GM12878 (cell line): ENCODE measurements at regions not wholly inside any gene's neighbourhood (a gene's known extent, or its start where the extent isn't known, plus 50 kb on each side); places are given as distances from the start of the nearest gene placed in this dataset.

Experiments
- ATAC-seq: fragments of 200-7000 bp; cut with Tn5 transposase; 3 replicates; pipeline ENCODE4 v1.9.1; 2020; ENCODE audit warnings: mild to moderate bottlenecking, moderate library complexity
- BruUV-seq: library from RNA; stranded (reverse); fragments of 400-500 nt; replicated peaks from 2 replicates; lab custom pipeline; 2021; lab: Mats Ljungman, UMichigan
- CTCF ChIA-PET: fragments of 300-600 bp; sonication (Branson Sonifier 250); formaldehyde crosslinking; extraction: SDS; loops from one replicate; lab custom pipeline; 2021; ENCODE audit warnings: inconsistent platforms; lab: Yijun Ruan, JAX
- POLR2A ChIA-PET: fragments of 350-600 bp; formaldehyde crosslinking; extraction: SDS; loops from one replicate; lab custom pipeline; 2021; ENCODE audit warnings: inconsistent platforms; lab: Charles Lee
- RAD21 ChIA-PET: fragments of 300-600 bp; sonication (Branson Sonifier 250); formaldehyde crosslinking; loops from one replicate; lab custom pipeline; 2023; ENCODE audit warnings: antibody characterized with exemption; ENCODE audit not compliant: unreplicated experiment; lab: Charles Lee
- SMC1A ChIA-PET: fragments of 300-600 bp; sonication (Branson Sonifier 250); formaldehyde crosslinking; loops from one replicate; lab custom pipeline; 2023; ENCODE audit not compliant: unreplicated experiment, uncharacterized antibody; lab: Charles Lee
- DNase-seq: peaks from one replicate; pipeline ENCODE4 v3.0.0-alpha.2; 2011; ENCODE audit warnings: low read depth, low spot score
- FAIRE-seq: peaks from 3 replicates; lab custom pipeline; 2011; peaks lifted over from hg19 to GRCh38; lab: Jason Lieb, UNC
- H2AFZ ChIP-seq: 2 replicates; pipeline ENCODE4 v1.6.0; 2011; ENCODE audit warnings: low read depth, low read length, control low read depth; ENCODE audit not compliant: control insufficient read depth
- H3K27ac ChIP-seq: 2 replicates; pipeline ENCODE4 v1.5.1; 2011; ENCODE audit warnings: control low read depth; ENCODE audit not compliant: control insufficient read depth, insufficient read depth
- H3K27me3 ChIP-seq, 2 experiments: replicated peaks in 1 of 2; 2 replicates each; pipeline versions ENCODE4 v1.6.0 to v1.6.1; 2011; ENCODE audit warnings: low read length in 1 of 2; ENCODE audit not compliant: control insufficient read depth in 2 of 2, insufficient read depth in 2 of 2
- H3K36me3 ChIP-seq, 2 experiments: 2 replicates each; pipeline ENCODE4 v1.5.1; 2011; ENCODE audit warnings: low read length in 1 of 2; ENCODE audit not compliant: control insufficient read depth in 2 of 2, insufficient read depth in 2 of 2
- H3K4me1 ChIP-seq: 2 replicates; pipeline ENCODE4 v1.6.1; 2011; ENCODE audit warnings: mild to moderate bottlenecking, low read length, moderate library complexity, mixed read lengths; ENCODE audit not compliant: control insufficient read depth, insufficient read depth
- H3K4me2 ChIP-seq: 2 replicates; pipeline ENCODE4 v1.6.0; 2011; ENCODE audit warnings: control low read depth; ENCODE audit not compliant: control insufficient read depth, insufficient read depth
- H3K4me3 ChIP-seq: fragments of 200-600 bp; sonication (generic); 2 replicates; pipeline ENCODE4 v1.5.1; 2016
- H3K79me2 ChIP-seq: 2 replicates; pipeline ENCODE4 v1.6.0; 2011; ENCODE audit warnings: low read length; ENCODE audit not compliant: control insufficient read depth, insufficient read depth
- H3K9ac ChIP-seq: 2 replicates; pipeline ENCODE4 v1.8.0; 2011; ENCODE audit warnings: low read length, control low read depth, mixed read lengths; ENCODE audit not compliant: control insufficient read depth, insufficient read depth
- H3K9me3 ChIP-seq: replicated peaks from 3 replicates; pipeline ENCODE4 v1.5.1; 2011; ENCODE audit warnings: mild to moderate bottlenecking, low read length; ENCODE audit not compliant: control insufficient read depth, insufficient read depth
- H4K20me1 ChIP-seq: 2 replicates; pipeline ENCODE4 v1.6.0; 2011; ENCODE audit not compliant: control insufficient read depth, insufficient read depth
- ASH2L ChIP-seq: fragments of 300-600, 200-600 bp; sonication (generic); IDR thresholded peaks from 2 replicates; pipeline ENCODE4 v1.6.1; 2017; ENCODE audit warnings: low read depth, mild to moderate bottlenecking, borderline replicate concordance
- ELK1 ChIP-seq: IDR thresholded peaks from 2 replicates; pipeline ENCODE4 v1.6.1; 2012; ENCODE audit warnings: low read depth, low read length, improper control_type of control experiment
- HDAC6 ChIP-seq: fragments of 200-600 bp; sonication (generic); IDR thresholded peaks from one replicate; pipeline ENCODE4 v1.8.0; 2017; ENCODE audit warnings: antibody characterized with exemption; ENCODE audit not compliant: unreplicated experiment
- HSF1 ChIP-seq: fragments of 150-350 bp; IDR thresholded peaks from 2 replicates; pipeline ENCODE4 v1.6.1; 2014; ENCODE audit warnings: mild to moderate bottlenecking, low read depth, low read length
- IKZF1 ChIP-seq: fragments of 450-650 bp; conservative IDR thresholded peaks from 2 replicates; pipeline ENCODE4 v1.6.1; 2017; ENCODE audit warnings: antibody characterized with exemption, mild to moderate bottlenecking
- IRF4 ChIP-seq: IDR thresholded peaks from 2 replicates; pipeline ENCODE4 v1.6.1; 2011; ENCODE audit warnings: low read depth, low read length
- KAT2A ChIP-seq: conservative IDR thresholded peaks from 2 replicates; pipeline ENCODE4 v1.6.1; 2011; ENCODE audit warnings: low read depth, low read length; ENCODE audit not compliant: control insufficient read depth
- KDM1A ChIP-seq: fragments of 200-600 bp; sonication (generic); IDR thresholded peaks from 2 replicates; pipeline ENCODE4 v1.6.1; 2016; ENCODE audit warnings: borderline replicate concordance
- NFIC ChIP-seq: IDR thresholded peaks from 2 replicates; pipeline ENCODE4 v1.6.1; 2012; ENCODE audit warnings: low read depth, mild to moderate bottlenecking, inconsistent platforms, low read length, moderate library complexity
- RAD51 ChIP-seq: fragments of 450-650 bp; IDR thresholded peaks from 2 replicates; pipeline ENCODE4 v1.6.1; 2016; ENCODE audit warnings: moderate library complexity, mild to moderate bottlenecking, inconsistent platforms
- RCOR1 ChIP-seq: conservative IDR thresholded peaks from 2 replicates; pipeline ENCODE4 v1.6.1; 2012; ENCODE audit warnings: low read depth, low read length, improper control_type of control experiment
- RELA ChIP-seq: fragments of 450-650 bp; IDR thresholded peaks from 2 replicates; pipeline ENCODE4 v1.8.0; 2014; ENCODE audit warnings: borderline replicate concordance; ENCODE audit not compliant: partially characterized antibody
- TAF1 ChIP-seq: IDR thresholded peaks from 2 replicates; pipeline ENCODE4 v1.6.1; 2011; ENCODE audit warnings: mild to moderate bottlenecking, low read depth, low read length, borderline replicate concordance
- YY1 ChIP-seq: IDR thresholded peaks from 2 replicates; pipeline ENCODE4 v1.6.1; 2011; ENCODE audit warnings: low read depth, mild to moderate bottlenecking, low read length
- ZBTB33 ChIP-seq: fragments of 450-650 bp; IDR thresholded peaks from 2 replicates; pipeline ENCODE4 v1.6.1; 2017; ENCODE audit warnings: mild to moderate bottlenecking
- ZNF24 ChIP-seq: fragments of 450-650 bp; IDR thresholded peaks from 2 replicates; pipeline ENCODE4 v1.6.1; 2017; ENCODE audit warnings: antibody characterized with exemption, mild to moderate bottlenecking
- WGBS: methylation state at CpG from one replicate; pipeline ENCODE4 v1.1.6; 2016; ENCODE audit warnings: low lambda C conversion rate; ENCODE audit not compliant: insufficient replicate concordance, insufficient coverage; ENCODE audit errors: missing lambda C conversion rate; 5-methylcytosine and 5-hydroxymethylcytosine counted together
- in situ Hi-C: fragments of 300-500 bp; cut with MboI; formaldehyde crosslinking; loops from 9 replicates; pipeline ENCODE4 v1.14.3; 2018; ENCODE audit warnings: mixed read lengths
- intact Hi-C: fragments of 100-400 bp; cut with micrococcal nuclease; formaldehyde crosslinking; loops from one replicate; pipeline ENCODE4 v1.14.2; 2022; ENCODE audit not compliant: unreplicated experiment

GRCh38 chr2:15766303-15766861 is 174.0 kb upstream of the MYCN start:
- no peaks in the 10 kb centered on the region for H3K9me3 ChIP-seq
- no peak for TF ChIP-seq RAD51
- no peak for TF ChIP-seq IRF4
- no peak for TF ChIP-seq ELK1
- no peak for TF ChIP-seq IKZF1
- no peak for TF ChIP-seq KAT2A
- TF ChIP-seq TAF1 = no peak
- no peak for TF ChIP-seq HSF1
- no peak for TF ChIP-seq RCOR1
- no peak for TF ChIP-seq ZNF24
- no peak for TF ChIP-seq ASH2L
- TF ChIP-seq RELA = no peak
- TF ChIP-seq ZBTB33 = no peak
- no peak for TF ChIP-seq KDM1A
- TF ChIP-seq NFIC = no peak
- TF ChIP-seq HDAC6 = no peak
- TF ChIP-seq YY1 = no peak
- in situ Hi-C loops (no loop called here), intact Hi-C loops (no loop called here)
- ChIA-PET SMC1A (no interaction called here), POLR2A (no interaction called here), CTCF (no interaction called here), RAD21 (no interaction called here)
- no peak overlapping the region for H2AFZ ChIP-seq
- FAIRE-seq (no peak), ATAC-seq (no peak), DNase-seq (no peak)
- no peak overlapping the region for H3K9ac ChIP-seq
- BruUV-seq = no TSS peak
- H3K79me2 ChIP-seq = no peaks in the 10 kb centered on the region
- no peaks in the 10 kb centered on the region for H3K4me1 ChIP-seq
- H3K36me3 ChIP-seq = no peaks in the 10 kb centered on the region
- peaks cover 0 to 4% of the 10 kb centered on the region in 2 experiments; a peak in 1 of 4 replicates for H3K27me3 ChIP-seq
- no peak overlapping the region for H3K27ac ChIP-seq
- H3K4me3 ChIP-seq = no peak overlapping the region
- no peak overlapping the region for H3K4me2 ChIP-seq
- 40% methylated on average over 5 of the region's 9 CpGs for WGBS
- H4K20me1 ChIP-seq = no peaks in the 10 kb centered on the region
